K562 (cell line): ENCODE measurements at regions not wholly inside any gene's neighbourhood (a gene's known extent, or its start where the extent isn't known, plus 50 kb on each side); places are given as distances from the start of the nearest gene placed in this dataset.

Experiments used
- ATAC-seq: fragments of 200-7000 bp; cut with Tn5 transposase; 3 replicates; pipeline ENCODE4 v1.9.1; 2020; ENCODE audit warnings: moderate library complexity
- BruUV-seq: library from RNA; stranded (reverse); fragments of 400-500 nt; replicated peaks from 2 replicates; lab custom pipeline; 2021; lab: Mats Ljungman, UMichigan
- CTCF ChIA-PET: fragments of 300-600 bp; formaldehyde crosslinking; extraction: SDS; loops from one replicate; lab custom pipeline; 2021; ENCODE audit warnings: low intra/inter-chr PET ratio; lab: Yijun Ruan, JAX
- POLR2A ChIA-PET: fragments of 300-600, 350-650 bp; sonication (Branson Sonifier 250); formaldehyde crosslinking; extraction: SDS; loops from one replicate; lab custom pipeline; 2021; ENCODE audit warnings: antibody characterized with exemption, inconsistent platforms; lab: Yijun Ruan, JAX
- DNase-seq, 4 experiments: peaks; one replicate each; pipeline versions ENCODE4 v3.0.0 to v3.0.0-alpha.2; 2011 to 2018; ENCODE audit warnings: low spot score in 3 of 4, mixed read lengths in 3 of 4; ENCODE audit errors: extremely low read depth in 1 of 4
- FAIRE-seq: peaks from 2 replicates; lab custom pipeline; 2011; peaks lifted over from hg19 to GRCh38; lab: Jason Lieb, UNC
- H2AFZ ChIP-seq: 2 replicates; pipeline ENCODE4 v1.6.0; 2011; ENCODE audit warnings: low read depth, low read length, control low read depth, inconsistent platforms
- H3K27ac ChIP-seq: fragments of 200-600 bp; 3 replicates; pipeline ENCODE4 v1.8.0; 2011; ENCODE audit warnings: low read depth, mild to moderate bottlenecking, control low read depth, inconsistent platforms, low read length, moderate library complexity, mixed read lengths; ENCODE audit errors: extremely low read depth
- H3K27me3 ChIP-seq, 2 experiments: fragments of 300-600 bp in 1 of 2; 2 replicates in 1 of 2; 3 replicates in 1 of 2; pipeline versions ENCODE4 v1.6.0 to v1.8.0; 2011; ENCODE audit warnings: inconsistent platforms in 2 of 2, low read length in 2 of 2, mild to moderate bottlenecking in 1 of 2, mixed read lengths in 1 of 2, moderate library complexity in 1 of 2; ENCODE audit not compliant: control insufficient read depth in 2 of 2, insufficient read depth in 2 of 2
- H3K36me3 ChIP-seq: fragments of 300-600 bp; 3 replicates; pipeline ENCODE4 v1.8.0; 2011; ENCODE audit warnings: mild to moderate bottlenecking, low read length, inconsistent platforms; ENCODE audit not compliant: control insufficient read depth, insufficient read depth
- H3K4me1 ChIP-seq, 2 experiments: fragments of 200-600 bp in 1 of 2; replicated peaks in 1 of 2; 2 replicates in 1 of 2; 3 replicates in 1 of 2; pipeline versions ENCODE4 v1.5.1 to v1.8.0; 2011; ENCODE audit warnings: inconsistent platforms in 2 of 2, low read length in 2 of 2, mild to moderate bottlenecking in 1 of 2, mixed read lengths in 1 of 2, moderate library complexity in 1 of 2; ENCODE audit not compliant: control insufficient read depth in 2 of 2, insufficient read depth in 2 of 2
- H3K4me2 ChIP-seq: 2 replicates; pipeline ENCODE4 v1.6.1; 2011; ENCODE audit warnings: low read length, control low read depth, inconsistent platforms, mixed read lengths; ENCODE audit not compliant: insufficient read depth
- H3K4me3 ChIP-seq: fragments of 200-600 bp; sonication (generic), shearing (Covaris generic); 2 replicates; pipeline ENCODE4 v1.5.1; 2016; ENCODE audit warnings: control low read depth, inconsistent platforms
- H3K79me2 ChIP-seq: fragments of 200-600 bp; 3 replicates; pipeline ENCODE4 v1.8.0; 2011; ENCODE audit warnings: low read length, inconsistent platforms; ENCODE audit not compliant: control insufficient read depth, insufficient read depth
- H3K9ac ChIP-seq, 2 experiments: 2 replicates each; pipeline versions ENCODE4 v1.6.0 to v1.6.1; 2011; ENCODE audit warnings: low read depth in 2 of 2, low read length in 2 of 2, control low read depth in 1 of 2, inconsistent platforms in 1 of 2, mild to moderate bottlenecking in 1 of 2, mixed read lengths in 1 of 2; ENCODE audit not compliant: insufficient read depth in 1 of 2
- H3K9me1 ChIP-seq: one replicate; pipeline ENCODE4 v1.6.0; 2011; ENCODE audit warnings: inconsistent platforms, mild to moderate bottlenecking, low read length, moderate library complexity; ENCODE audit not compliant: control insufficient read depth, insufficient read depth
- H3K9me3 ChIP-seq: replicated peaks from 2 replicates; pipeline ENCODE4 v1.5.1; 2011; ENCODE audit warnings: low read depth, low read length, inconsistent platforms; ENCODE audit not compliant: control insufficient read depth, insufficient read depth
- H4K20me1 ChIP-seq: replicated peaks from 2 replicates; pipeline ENCODE4 v1.6.1; 2011; ENCODE audit warnings: low read length, inconsistent platforms, mixed read lengths; ENCODE audit not compliant: control insufficient read depth, insufficient read depth
- CHD2 ChIP-seq: IDR thresholded peaks from 2 replicates; pipeline ENCODE4 v1.6.1; 2011; ENCODE audit warnings: low read depth, low read length
- EP300 ChIP-seq: IDR thresholded peaks from 2 replicates; pipeline ENCODE4 v1.6.1; 2012; ENCODE audit warnings: low read length, improper control_type of control experiment
- ETV6 ChIP-seq, 3 experiments: fragments of 150-350 bp in 1 of 3; sonication (generic) in 1 of 3; formaldehyde crosslinking in 1 of 3; IDR thresholded peaks; 2 replicates each; pipeline versions ENCODE4 v1.6.1 to v1.8.0; 2014 to 2022; ENCODE audit warnings: borderline replicate concordance in 2 of 3, low read depth in 2 of 3, antibody characterized with exemption in 1 of 3, low read length in 1 of 3, mild to moderate bottlenecking in 1 of 3, missing genetic modification reagents in 1 of 3
- NCOA2 ChIP-seq, 2 experiments: fragments of 450-650 bp; IDR thresholded peaks; 2 replicates each; pipeline ENCODE4 v1.6.1; 2018; ENCODE audit warnings: mild to moderate bottlenecking in 2 of 2, moderate library complexity in 1 of 2; ENCODE audit not compliant: partially characterized antibody in 2 of 2
- NR3C1 ChIP-seq: sonication (generic); formaldehyde crosslinking; IDR thresholded peaks from 2 replicates; pipeline ENCODE4 v1.8.1; 2022; ENCODE audit warnings: missing genetic modification reagents
- PCBP2 ChIP-seq: fragments of 200-400 bp; formaldehyde crosslinking; IDR thresholded peaks from 2 replicates; pipeline ENCODE4 v1.6.1; 2018; ENCODE audit warnings: low read length, low read depth, mild to moderate bottlenecking, moderate library complexity; ENCODE audit not compliant: poor library complexity, severe bottlenecking
- POLR2H ChIP-seq: IDR thresholded peaks from 2 replicates; pipeline ENCODE4 v1.6.1; 2016; ENCODE audit warnings: missing genetic modification characterization, low read depth, mild to moderate bottlenecking, control low read depth, missing compliant biosample characterization, moderate library complexity
- SMARCE1 ChIP-seq: fragments of 450-650 bp; IDR thresholded peaks from 2 replicates; pipeline ENCODE4 v1.7.1; 2016; ENCODE audit warnings: mild to moderate bottlenecking
- SNRNP70 ChIP-seq: fragments of 200-400 bp; formaldehyde crosslinking; optimal IDR thresholded peaks from 2 replicates; pipeline ENCODE3; 2017; ENCODE audit warnings: low read depth, low read length
- ZNF165 ChIP-seq: fragments of 250-450 bp; sonication (Bioruptor Pico); IDR thresholded peaks from 2 replicates; pipeline ENCODE4 v1.4.0; 2020; ENCODE audit warnings: borderline replicate concordance
- ZNF282 ChIP-seq: sonication (generic); formaldehyde crosslinking; IDR thresholded peaks from 2 replicates; pipeline ENCODE4 v1.8.1; 2023; ENCODE audit warnings: missing genetic modification reagents
- WGBS: fragments of 100-300 bp; shearing (Covaris generic); methylation state at CpG from one replicate; pipeline ENCODE4 v1.1.6; 2016; ENCODE audit warnings: low coverage, mixed read lengths; ENCODE audit not compliant: insufficient coverage; ENCODE audit errors: missing lambda C conversion rate; 5-methylcytosine and 5-hydroxymethylcytosine counted together
- in situ Hi-C: fragments of 300-500 bp; cut with MboI; formaldehyde crosslinking; loops from 4 replicates; pipeline ENCODE4 v1.15.0; 2018; ENCODE audit warnings: inconsistent platforms, mixed read lengths
- intact Hi-C: fragments of 100-400 bp; cut with micrococcal nuclease; formaldehyde crosslinking; loops from 2 replicates; pipeline ENCODE4 v1.14.2; 2022
- TF ChIP-seq, protein P1 (sequence below): fragments of 450-650 bp; IDR thresholded peaks from 2 replicates; pipeline ENCODE4 v1.6.1; 2016; ENCODE audit warnings: low read depth
- TF ChIP-seq, protein P2 (sequence below): IDR thresholded peaks from 2 replicates; pipeline ENCODE4 v1.6.1; 2012; ENCODE audit warnings: low read depth, low read length, improper control_type of control experiment, borderline replicate concordance

DNA sequence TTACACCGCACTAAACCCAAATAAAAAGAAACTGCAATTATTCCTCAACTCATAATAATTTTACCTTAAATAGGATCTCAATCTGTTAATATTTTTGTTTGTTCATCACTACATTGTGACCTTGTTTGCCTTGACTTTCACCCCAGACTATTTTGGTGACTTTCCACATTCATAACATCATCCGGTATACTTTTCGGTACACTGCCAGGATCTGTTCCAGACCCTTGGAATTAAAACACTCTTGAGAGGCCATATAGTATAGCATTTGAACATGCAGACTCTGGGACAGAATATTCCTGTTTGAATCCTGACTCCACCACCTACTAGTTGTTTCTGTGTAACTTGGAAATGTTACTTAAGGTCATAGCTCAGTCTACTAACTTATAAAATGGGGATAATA, 577.4 kb downstream of the METTL4 start:
- H3K9me1 ChIP-seq = no peaks in the 10 kb centered on the region
- BruUV-seq = no TSS peak
- H3K27me3 ChIP-seq = peaks cover 0 to 2% of the 10 kb centered on the region in 2 experiments; a peak in 1 of 5 replicates
- no peak for DNase-seq
- no peak overlapping the region for H3K9ac ChIP-seq
- CTCF ChIA-PET = no interaction called here
- no peak overlapping the region for H2AFZ ChIP-seq
- no peaks in the 10 kb centered on the region for H4K20me1 ChIP-seq
- no peak overlapping the region for H3K4me3 ChIP-seq
- H3K4me2 ChIP-seq = no peak overlapping the region
- no peaks in the 10 kb centered on the region for H3K79me2 ChIP-seq
- intact Hi-C loops (no loop called here), in situ Hi-C loops (no loop called here)
- no peak for ATAC-seq
- H3K9me3 ChIP-seq = no peaks in the 10 kb centered on the region
- WGBS = 21% methylated on average over 3 of the region's 3 CpGs
- FAIRE-seq = no peak
- POLR2A ChIA-PET = no interaction called here
- no peaks in the 10 kb centered on the region for H3K4me1 ChIP-seq
- no peaks in the 10 kb centered on the region for H3K36me3 ChIP-seq
- no peak overlapping the region for H3K27ac ChIP-seq
- TF ChIP-seq ZNF282 (no peak), EP300 (no peak), SMARCE1 (no peak), POLR2H (tag) (no peak), CHD2 (no peak), PCBP2 (no peak), NR3C1 (CRISPR knock-in tag) (no peak), SNRNP70 (no peak), NCOA2 (IDR thresholded peaks at IDR 0.05; ENCODE audit: partially characterized antibody in 2 of 2) (no peak), ZNF165 (CRISPR knock-in tag) (no peak), ETV6 (IDR thresholded peaks at IDR 0.05; ENCODE audit: borderline replicate concordance in 1 of 2, low read depth in 2 of 2, low read length in 1 of 2) (no peak), ETV6 (CRISPR knock-in tag; IDR thresholded peaks at IDR 0.05; ENCODE audit: borderline replicate concordance) (no peak)
- TF ChIP-seq, protein P1, sequence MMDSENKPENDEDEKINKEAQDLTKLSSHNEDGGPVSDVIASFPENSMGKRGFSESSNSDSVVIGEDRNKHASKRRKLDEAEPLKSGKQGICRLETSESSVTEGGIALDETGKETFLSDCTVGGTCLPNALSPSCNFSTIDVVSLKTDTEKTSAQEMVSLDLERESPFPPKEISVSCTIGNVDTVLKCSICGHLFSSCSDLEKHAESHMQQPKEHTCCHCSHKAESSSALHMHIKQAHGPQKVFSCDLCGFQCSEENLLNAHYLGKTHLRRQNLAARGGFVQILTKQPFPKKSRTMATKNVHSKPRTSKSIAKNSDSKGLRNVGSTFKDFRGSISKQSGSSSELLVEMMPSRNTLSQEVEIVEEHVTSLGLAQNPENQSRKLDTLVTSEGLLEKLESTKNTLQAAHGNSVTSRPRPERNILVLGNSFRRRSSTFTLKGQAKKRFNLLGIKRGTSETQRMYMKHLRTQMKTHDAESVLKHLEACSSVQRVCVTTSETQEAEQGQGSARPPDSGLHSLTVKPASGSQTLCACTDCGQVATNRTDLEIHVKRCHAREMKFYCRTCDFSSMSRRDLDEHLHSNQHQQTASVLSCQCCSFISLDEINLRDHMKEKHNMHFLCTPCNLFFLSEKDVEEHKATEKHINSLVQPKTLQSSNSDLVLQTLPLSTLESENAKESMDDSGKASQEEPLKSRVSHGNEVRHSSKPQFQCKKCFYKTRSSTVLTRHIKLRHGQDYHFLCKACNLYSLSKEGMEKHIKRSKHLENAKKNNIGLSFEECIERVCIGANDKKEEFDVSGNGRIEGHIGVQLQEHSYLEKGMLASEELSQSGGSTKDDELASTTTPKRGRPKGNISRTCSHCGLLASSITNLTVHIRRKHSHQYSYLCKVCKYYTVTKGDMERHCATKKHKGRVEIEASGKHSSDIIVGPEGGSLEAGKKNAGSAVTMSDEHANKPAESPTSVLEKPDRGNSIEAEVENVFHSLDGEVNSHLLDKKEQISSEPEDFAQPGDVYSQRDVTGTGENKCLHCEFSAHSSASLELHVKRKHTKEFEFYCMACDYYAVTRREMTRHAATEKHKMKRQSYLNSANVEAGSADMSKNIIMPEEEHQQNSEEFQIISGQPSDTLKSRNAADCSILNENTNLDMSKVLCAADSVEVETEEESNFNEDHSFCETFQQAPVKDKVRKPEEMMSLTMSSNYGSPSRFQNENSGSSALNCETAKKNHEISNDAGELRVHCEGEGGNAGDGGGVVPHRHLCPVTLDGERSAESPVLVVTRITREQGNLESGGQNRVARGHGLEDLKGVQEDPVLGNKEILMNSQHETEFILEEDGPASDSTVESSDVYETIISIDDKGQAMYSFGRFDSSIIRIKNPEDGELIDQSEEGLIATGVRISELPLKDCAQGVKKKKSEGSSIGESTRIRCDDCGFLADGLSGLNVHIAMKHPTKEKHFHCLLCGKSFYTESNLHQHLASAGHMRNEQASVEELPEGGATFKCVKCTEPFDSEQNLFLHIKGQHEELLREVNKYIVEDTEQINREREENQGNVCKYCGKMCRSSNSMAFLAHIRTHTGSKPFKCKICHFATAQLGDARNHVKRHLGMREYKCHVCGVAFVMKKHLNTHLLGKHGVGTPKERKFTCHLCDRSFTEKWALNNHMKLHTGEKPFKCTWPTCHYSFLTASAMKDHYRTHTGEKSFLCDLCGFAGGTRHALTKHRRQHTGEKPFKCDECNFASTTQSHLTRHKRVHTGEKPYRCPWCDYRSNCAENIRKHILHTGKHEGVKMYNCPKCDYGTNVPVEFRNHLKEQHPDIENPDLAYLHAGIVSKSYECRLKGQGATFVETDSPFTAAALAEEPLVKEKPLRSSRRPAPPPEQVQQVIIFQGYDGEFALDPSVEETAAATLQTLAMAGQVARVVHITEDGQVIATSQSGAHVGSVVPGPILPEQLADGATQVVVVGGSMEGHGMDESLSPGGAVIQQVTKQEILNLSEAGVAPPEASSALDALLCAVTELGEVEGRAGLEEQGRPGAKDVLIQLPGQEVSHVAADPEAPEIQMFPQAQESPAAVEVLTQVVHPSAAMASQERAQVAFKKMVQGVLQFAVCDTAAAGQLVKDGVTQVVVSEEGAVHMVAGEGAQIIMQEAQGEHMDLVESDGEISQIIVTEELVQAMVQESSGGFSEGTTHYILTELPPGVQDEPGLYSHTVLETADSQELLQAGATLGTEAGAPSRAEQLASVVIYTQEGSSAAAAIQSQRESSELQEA = no peak
- TF ChIP-seq, protein P2, sequence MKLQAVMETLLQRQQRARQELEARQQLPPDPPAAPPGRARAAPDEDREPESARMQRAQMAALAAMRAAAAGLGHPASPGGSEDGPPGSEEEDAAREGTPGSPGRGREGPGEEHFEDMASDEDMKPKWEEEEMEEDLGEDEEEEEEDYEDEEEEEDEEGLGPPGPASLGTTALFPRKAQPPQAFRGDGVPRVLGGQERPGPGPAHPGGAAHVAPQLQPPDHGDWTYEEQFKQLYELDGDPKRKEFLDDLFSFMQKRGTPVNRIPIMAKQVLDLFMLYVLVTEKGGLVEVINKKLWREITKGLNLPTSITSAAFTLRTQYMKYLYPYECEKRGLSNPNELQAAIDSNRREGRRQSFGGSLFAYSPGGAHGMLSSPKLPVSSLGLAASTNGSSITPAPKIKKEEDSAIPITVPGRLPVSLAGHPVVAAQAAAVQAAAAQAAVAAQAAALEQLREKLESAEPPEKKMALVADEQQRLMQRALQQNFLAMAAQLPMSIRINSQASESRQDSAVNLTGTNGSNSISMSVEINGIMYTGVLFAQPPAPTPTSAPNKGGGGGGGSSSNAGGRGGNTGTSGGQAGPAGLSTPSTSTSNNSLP = no peak
